Mesothelial cell of epicardium (in vitro differentiated cells): ENCODE measurements at regions not wholly inside any gene's neighbourhood (a gene's known extent, or its start where the extent isn't known, plus 50 kb on each side); places are given as distances from the start of the nearest gene placed in this dataset.

Experiments used
- DNase-seq, 2 experiments: peaks; one replicate each; pipeline ENCODE4 v3.0.0; 2021; ENCODE audit warnings: low spot score in 2 of 2; ENCODE audit not compliant: unreplicated experiment in 2 of 2
- H3K27ac Mint-ChIP-seq: 2 replicates; pipeline ENCODE4 v1.8.0; 2021; ENCODE audit warnings: mixed read lengths
- H3K27me3 Mint-ChIP-seq: 2 replicates; pipeline ENCODE4 v1.8.0; 2021; ENCODE audit warnings: low read depth, mixed read lengths
- H3K36me3 Mint-ChIP-seq: 2 replicates; pipeline ENCODE4 v1.8.0; 2021; ENCODE audit warnings: mixed read lengths
- H3K4me1 Mint-ChIP-seq: 2 replicates; pipeline ENCODE4 v1.8.0; 2021; ENCODE audit warnings: mixed read lengths
- H3K4me3 Mint-ChIP-seq: 2 replicates; pipeline ENCODE4 v1.8.0; 2021; ENCODE audit warnings: mild to moderate bottlenecking, moderate library complexity, mixed read lengths
- H3K9me3 Mint-ChIP-seq: 2 replicates; pipeline ENCODE4 v1.8.0; 2021; ENCODE audit warnings: mixed read lengths
- CTCF ChIP-seq: fragments of 200-600 bp; sonication (generic); IDR thresholded peaks from one replicate; pipeline ENCODE4 v1.5.0; 2021; ENCODE audit warnings: antibody characterized with exemption; ENCODE audit not compliant: unreplicated experiment

DNA sequence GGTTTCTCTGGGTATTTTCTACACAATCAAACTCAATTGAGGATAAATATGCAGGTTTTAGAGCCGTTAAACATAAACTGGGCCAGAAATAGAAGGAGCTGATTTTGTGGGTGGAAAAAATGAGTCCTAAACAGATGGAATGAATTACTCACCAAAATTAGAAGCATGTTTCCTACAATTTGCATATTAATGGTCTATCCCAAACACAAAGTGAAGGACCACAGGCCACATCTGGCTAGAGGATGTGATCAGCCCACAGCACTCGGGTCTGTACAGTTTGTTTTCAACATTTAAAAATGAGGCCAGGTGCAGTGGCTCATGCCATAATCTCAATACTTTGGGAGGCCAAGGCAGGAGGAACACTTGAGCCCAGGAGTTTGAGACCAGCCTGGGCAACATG is 296.3 kb downstream of the PREX1 start:
- Mint-ChIP-seq H3K27me3 (peaks cover 1% of the 10 kb centered on the region), H3K4me3 (no peak overlapping the region), H3K9me3 (no peaks in the 10 kb centered on the region), H3K4me1 (peaks cover 22% of the 10 kb centered on the region), H3K27ac (no peak overlapping the region), H3K36me3 (no peaks in the 10 kb centered on the region)
- no peak for TF ChIP-seq CTCF
- DNase-seq, result no peak

DNA sequence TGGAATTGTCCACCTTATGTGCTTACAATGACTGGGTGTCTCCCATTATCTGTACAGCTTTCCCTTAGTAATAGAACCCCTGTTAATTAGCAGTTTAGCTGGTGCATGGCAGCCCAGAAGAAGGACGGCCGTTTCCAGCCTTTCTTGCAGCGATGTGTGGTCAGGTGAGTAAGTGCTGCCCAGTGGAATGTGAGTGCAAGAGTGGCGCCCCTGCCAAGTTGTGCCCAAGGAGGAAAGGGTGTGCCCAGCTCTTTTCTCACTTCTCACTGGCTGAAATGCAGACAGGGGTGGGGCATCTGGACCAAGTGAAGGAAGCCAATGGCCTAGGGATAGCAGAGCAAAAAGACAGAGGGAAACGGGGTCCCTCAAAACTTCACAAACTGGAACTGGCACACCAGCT is 296.8 kb downstream of the PREX1 start:
- Mint-ChIP-seq H3K27me3 (peaks cover 2% of the 10 kb centered on the region), H3K36me3 (no peaks in the 10 kb centered on the region), H3K9me3 (no peaks in the 10 kb centered on the region), H3K4me1 (peaks cover 16% of the 10 kb centered on the region), H3K4me3 (no peak overlapping the region), H3K27ac (no peak overlapping the region)
- DNase-seq, result no peak
- no peak for TF ChIP-seq CTCF

DNA sequence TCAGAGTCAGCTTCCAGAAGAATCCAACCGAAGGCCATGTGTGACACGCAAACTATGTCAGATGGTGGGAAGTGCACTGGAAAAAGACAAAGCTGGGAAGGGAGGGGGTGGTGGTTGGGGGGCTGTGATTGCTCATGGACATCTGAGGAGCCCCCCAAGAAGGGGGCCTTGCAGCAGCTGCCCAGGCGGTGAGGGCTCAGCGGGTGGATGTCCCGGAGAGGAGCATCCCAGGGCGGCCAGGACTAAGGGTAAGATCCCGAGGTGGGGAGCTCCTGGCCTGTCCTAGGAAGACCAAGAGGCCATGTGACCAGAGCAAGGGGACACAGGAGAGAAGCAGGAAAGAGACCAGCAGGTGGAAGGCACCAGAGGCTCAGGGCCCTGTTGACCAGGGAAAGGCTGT is 299.5 kb downstream of the PREX1 start:
- H3K27ac Mint-ChIP-seq, result no peak overlapping the region
- no peak overlapping the region for H3K4me3 Mint-ChIP-seq
- peaks cover 2% of the 10 kb centered on the region for H3K27me3 Mint-ChIP-seq
- no peaks in the 10 kb centered on the region for H3K36me3 Mint-ChIP-seq
- no peaks in the 10 kb centered on the region for H3K9me3 Mint-ChIP-seq
- DNase-seq, result no peak
- no peaks in the 10 kb centered on the region for H3K4me1 Mint-ChIP-seq
- no peak for TF ChIP-seq CTCF

GRCh38 chr20:48527771-48528170 is 300.0 kb downstream of the PREX1 start:
- Mint-ChIP-seq H3K4me1 (no peaks in the 10 kb centered on the region), H3K4me3 (no peak overlapping the region), H3K27me3 (peaks cover 2% of the 10 kb centered on the region), H3K36me3 (no peaks in the 10 kb centered on the region), H3K27ac (no peak overlapping the region), H3K9me3 (no peaks in the 10 kb centered on the region)
- DNase-seq, result no peak
- no peak for TF ChIP-seq CTCF

- H3K27me3 Mint-ChIP-seq, result peaks cover 2% of the 10 kb centered on the region
- TF ChIP-seq CTCF, result no peak
- no peaks in the 10 kb centered on the region for H3K9me3 Mint-ChIP-seq
- DNase-seq, result no peak
- H3K27ac Mint-ChIP-seq, result no peak overlapping the region
- no peaks in the 10 kb centered on the region for H3K36me3 Mint-ChIP-seq
- H3K4me1 Mint-ChIP-seq, result no peaks in the 10 kb centered on the region
- no peak overlapping the region for H3K4me3 Mint-ChIP-seq
These were observed 300.9 kb downstream of the PREX1 start for GRCh38 chr20:48526936-48527335.

DNA sequence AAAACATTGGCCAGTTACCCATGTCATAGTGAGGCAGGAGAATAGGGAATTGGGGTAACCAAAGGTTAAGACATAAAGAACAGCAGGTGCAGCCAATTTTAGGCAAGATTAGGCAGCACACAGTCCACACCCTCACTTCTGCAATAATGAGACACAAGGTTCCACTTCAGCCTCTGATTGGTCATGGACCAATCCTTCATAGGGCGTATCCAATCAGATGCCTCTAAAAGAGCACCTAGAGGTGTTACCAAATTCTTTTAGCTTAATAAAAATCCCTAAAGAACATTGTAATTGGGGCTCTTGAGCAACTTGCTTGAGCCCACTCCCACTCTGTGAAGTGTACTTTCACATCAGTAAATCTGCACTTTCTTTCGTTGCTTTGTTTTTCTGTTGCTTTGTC is 302.4 kb downstream of the PREX1 start:
- no peak for TF ChIP-seq CTCF
- H3K27me3 Mint-ChIP-seq, result peaks cover 2% of the 10 kb centered on the region
- H3K4me3 Mint-ChIP-seq, result no peak overlapping the region
- no peak overlapping the region for H3K27ac Mint-ChIP-seq
- DNase-seq, result no peak
- no peaks in the 10 kb centered on the region for H3K9me3 Mint-ChIP-seq
- H3K4me1 Mint-ChIP-seq, result no peaks in the 10 kb centered on the region
- H3K36me3 Mint-ChIP-seq, result no peaks in the 10 kb centered on the region
